H1 (cell line): ENCODE measurements at regions not wholly inside any gene's neighbourhood (a gene's known extent, or its start where the extent isn't known, plus 50 kb on each side); places are given as distances from the start of the nearest gene placed in this dataset.

Experiments
- CTCF ChIA-PET: fragments of 300-600 bp; sonication (Branson Sonifier 250); formaldehyde crosslinking; loops from one replicate; lab custom pipeline; 2021; ENCODE audit not compliant: partially characterized antibody; lab: Charles Lee
- POLR2A ChIA-PET: fragments of 300-600 bp; sonication (Branson Sonifier 250); formaldehyde crosslinking; loops from one replicate; lab custom pipeline; 2021; ENCODE audit warnings: inconsistent platforms; ENCODE audit not compliant: partially characterized antibody; lab: Charles Lee
- DNase-seq, 2 experiments: peaks; one replicate each; pipeline versions ENCODE4 v3.0.0 to v3.0.0-alpha.2; 2010 to 2022; ENCODE audit warnings: low spot score in 2 of 2, low read depth in 1 of 2, mixed read lengths in 1 of 2
- FAIRE-seq: peaks from 2 replicates; lab custom pipeline; 2011; peaks lifted over from hg19 to GRCh38; lab: Jason Lieb, UNC
- H2AFZ ChIP-seq: 2 replicates; pipeline ENCODE4 v1.8.1; 2012; ENCODE audit warnings: low read length, inconsistent platforms
- H2AK5ac ChIP-seq: 2 replicates; pipeline ENCODE4 v1.6.1; 2013; ENCODE audit warnings: low read depth, low read length
- H2BK120ac ChIP-seq: replicated peaks from 2 replicates; pipeline ENCODE3; 2013; ENCODE audit warnings: low read depth, low read length, inconsistent platforms
- H2BK12ac ChIP-seq: 2 replicates; pipeline ENCODE4 v1.6.1; 2013; ENCODE audit warnings: low read depth, low read length
- H2BK15ac ChIP-seq: 2 replicates; pipeline ENCODE4 v1.6.1; 2013; ENCODE audit warnings: low read length
- H2BK20ac ChIP-seq: 2 replicates; pipeline ENCODE4 v1.6.1; 2013; ENCODE audit warnings: low read length
- H2BK5ac ChIP-seq: 2 replicates; pipeline ENCODE4 v1.6.1; 2013; ENCODE audit warnings: low read depth, low read length
- H3K14ac ChIP-seq: 2 replicates; pipeline ENCODE4 v1.6.1; 2013; ENCODE audit warnings: inconsistent platforms; ENCODE audit not compliant: insufficient read length
- H3K18ac ChIP-seq: 2 replicates; pipeline ENCODE4 v1.6.1; 2013; ENCODE audit warnings: low read length; ENCODE audit errors: extremely low read depth
- H3K23ac ChIP-seq: 2 replicates; pipeline ENCODE4 v1.6.1; 2013; ENCODE audit warnings: inconsistent platforms; ENCODE audit not compliant: insufficient read length
- H3K23me2 ChIP-seq: 2 replicates; pipeline ENCODE4 v1.6.1; 2013; ENCODE audit warnings: low read depth, low read length
- H3K27ac ChIP-seq: 2 replicates; pipeline ENCODE4 v1.6.1; 2011; ENCODE audit warnings: low read depth, low read length, inconsistent platforms
- H3K27me3 ChIP-seq, 4 experiments: replicated peaks in 1 of 4; 1 replicate in 1 of 4; 2 replicates in 3 of 4; pipeline versions ENCODE4 v1.6.1 to v1.8.1; 2011 to 2013; ENCODE audit warnings: low read length in 3 of 4, mild to moderate bottlenecking in 3 of 4, inconsistent platforms in 2 of 4, mixed read lengths in 2 of 4, moderate library complexity in 1 of 4; ENCODE audit not compliant: control insufficient read depth in 3 of 4, insufficient read depth in 3 of 4; ENCODE audit errors: extremely low read depth in 1 of 4
- H3K36me3 ChIP-seq, 4 experiments: 2 replicates each; pipeline versions ENCODE4 v1.6.1 to v1.8.1; 2011 to 2013; ENCODE audit warnings: mild to moderate bottlenecking in 4 of 4, low read length in 3 of 4, moderate library complexity in 2 of 4, control low read depth in 1 of 4, inconsistent platforms in 1 of 4; ENCODE audit not compliant: insufficient read depth in 4 of 4, control insufficient read depth in 2 of 4
- H3K4ac ChIP-seq: replicated peaks from 2 replicates; pipeline ENCODE3; 2013; ENCODE audit warnings: low read length, low read depth, mixed read lengths, inconsistent platforms; ENCODE audit not compliant: insufficient read length
- H3K4me1 ChIP-seq, 4 experiments: replicated peaks in 1 of 4; 1 replicate in 1 of 4; 2 replicates in 3 of 4; pipeline versions ENCODE4 v1.6.1 to v1.8.1; 2011 to 2013; ENCODE audit warnings: low read length in 3 of 4, inconsistent platforms in 2 of 4, mixed read lengths in 1 of 4; ENCODE audit not compliant: insufficient read depth in 4 of 4, control insufficient read depth in 3 of 4
- H3K4me2 ChIP-seq, 2 experiments: 2 replicates each; pipeline versions ENCODE4 v1.6.1 to v1.8.1; 2011 to 2013; ENCODE audit warnings: low read depth in 2 of 2, low read length in 2 of 2, control low read depth in 1 of 2, inconsistent platforms in 1 of 2, mild to moderate bottlenecking in 1 of 2; ENCODE audit not compliant: insufficient read depth in 1 of 2
- H3K4me3 ChIP-seq, 4 experiments: fragments of 200-600, 300-600 bp in 1 of 4; sonication (generic), shearing (Covaris generic), sonication (Bioruptor Twin) in 1 of 4; 2 replicates each; pipeline versions ENCODE4 v1.5.1 to v1.8.1; 2011 to 2016; ENCODE audit warnings: low read length in 4 of 4, low read depth in 3 of 4, control low read depth in 2 of 4, inconsistent platforms in 2 of 4, mild to moderate bottlenecking in 2 of 4, mixed read lengths in 1 of 4, moderate library complexity in 1 of 4; ENCODE audit not compliant: insufficient read depth in 2 of 4; ENCODE audit errors: extremely low read depth in 1 of 4
- H3K56ac ChIP-seq: replicated peaks from 2 replicates; pipeline ENCODE3; 2013; ENCODE audit warnings: low read depth, mild to moderate bottlenecking, mixed read lengths, low read length, inconsistent platforms; ENCODE audit not compliant: insufficient read length
- H3K79me1 ChIP-seq: 2 replicates; pipeline ENCODE4 v1.6.1; 2013; ENCODE audit warnings: low read depth, low read length, control low read depth
- H3K79me2 ChIP-seq, 2 experiments: 2 replicates each; pipeline versions ENCODE4 v1.6.1 to v1.8.1; 2012 to 2013; ENCODE audit warnings: low read length in 2 of 2, mild to moderate bottlenecking in 2 of 2, inconsistent platforms in 1 of 2; ENCODE audit not compliant: insufficient read depth in 2 of 2, control insufficient read depth in 1 of 2
- H3K9ac ChIP-seq, 4 experiments: replicated peaks in 1 of 4; 1 replicate in 1 of 4; 2 replicates in 3 of 4; pipeline versions ENCODE4 v1.6.1 to v1.8.1; 2011 to 2013; ENCODE audit warnings: low read depth in 3 of 4, low read length in 3 of 4, control low read depth in 2 of 4, mild to moderate bottlenecking in 2 of 4, moderate library complexity in 2 of 4, inconsistent platforms in 1 of 4; ENCODE audit errors: extremely low read depth in 1 of 4
- H3K9me3 ChIP-seq, 2 experiments: 2 replicates each; pipeline versions ENCODE4 v1.6.1 to v1.8.1; 2012 to 2013; ENCODE audit warnings: mild to moderate bottlenecking in 2 of 2, moderate library complexity in 2 of 2, control low read depth in 1 of 2, inconsistent platforms in 1 of 2, low read depth in 1 of 2, low read length in 1 of 2, mixed read lengths in 1 of 2; ENCODE audit not compliant: insufficient read depth in 2 of 2
- H4K20me1 ChIP-seq, 2 experiments: replicated peaks in 1 of 2; 2 replicates each; pipeline versions ENCODE3 to v1.8.1; 2011 to 2013; ENCODE audit warnings: inconsistent platforms in 2 of 2, low read length in 2 of 2, mild to moderate bottlenecking in 1 of 2; ENCODE audit not compliant: insufficient read depth in 2 of 2, control insufficient read depth in 1 of 2
- H4K5ac ChIP-seq: 2 replicates; pipeline ENCODE4 v1.6.1; 2013; ENCODE audit warnings: low read length, low read depth, mixed read lengths, inconsistent platforms; ENCODE audit not compliant: insufficient read length
- H4K8ac ChIP-seq: 2 replicates; pipeline ENCODE4 v1.8.0; 2013; ENCODE audit warnings: mild to moderate bottlenecking, moderate library complexity, low read length, inconsistent platforms; ENCODE audit not compliant: insufficient read depth; ENCODE audit errors: extremely low read depth
- H4K91ac ChIP-seq: replicated peaks from 2 replicates; pipeline ENCODE3; 2013; ENCODE audit warnings: low read length, mixed read lengths, inconsistent platforms; ENCODE audit not compliant: insufficient read length
- CHD1 ChIP-seq: IDR thresholded peaks from 2 replicates; pipeline ENCODE4 v1.6.1; 2012; ENCODE audit warnings: low read depth, low read length, improper control_type of control experiment
- CTBP2 ChIP-seq: IDR thresholded peaks from 2 replicates; pipeline ENCODE4 v1.7.0; 2011; ENCODE audit warnings: borderline replicate concordance, mild to moderate bottlenecking, moderate library complexity, mixed read lengths, low read length; ENCODE audit not compliant: insufficient read depth, insufficient read length
- E2F6 ChIP-seq: IDR thresholded peaks from 2 replicates; pipeline ENCODE4 v1.6.1; 2012; ENCODE audit warnings: inconsistent platforms
- EGR1 ChIP-seq: IDR thresholded peaks from 2 replicates; pipeline ENCODE4 v1.6.1; 2011; ENCODE audit warnings: low read depth, low read length, borderline replicate concordance
- EP300 ChIP-seq, 2 experiments: IDR thresholded peaks; 1 replicate in 1 of 2; 2 replicates in 1 of 2; pipeline ENCODE4 v1.6.1; 2011 to 2012; ENCODE audit warnings: low read depth in 2 of 2, low read length in 2 of 2, mild to moderate bottlenecking in 2 of 2, borderline replicate concordance in 1 of 2, inconsistent platforms in 1 of 2, moderate library complexity in 1 of 2
- GABPA ChIP-seq: IDR thresholded peaks from 2 replicates; pipeline ENCODE4 v1.6.1; 2011; ENCODE audit warnings: mild to moderate bottlenecking, low read length, moderate library complexity, borderline replicate concordance; ENCODE audit not compliant: insufficient read depth
- HDAC6 ChIP-seq: IDR thresholded peaks from one replicate; pipeline ENCODE4 v1.7.1; 2012; ENCODE audit warnings: low read depth, mild to moderate bottlenecking, inconsistent platforms, low read length, moderate library complexity
- SAP30 ChIP-seq: fragments of 300-600 bp; sonication (generic); IDR thresholded peaks from 2 replicates; pipeline ENCODE4 v1.7.1; 2012; ENCODE audit warnings: low read length, moderate library complexity, mild to moderate bottlenecking, inconsistent platforms; ENCODE audit not compliant: insufficient read depth, insufficient replicate concordance
- SP1 ChIP-seq: IDR thresholded peaks from 2 replicates; pipeline ENCODE4 v1.6.1; 2011; ENCODE audit warnings: low read depth, low read length
- WGBS, 2 experiments: shearing (Covaris generic) in 1 of 2; methylation state at CpG; one replicate each; pipeline versions ENCODE4 v1.1.6 to v1.1.7; 2013 to 2015; ENCODE audit warnings: low lambda C conversion rate in 2 of 2, mixed read lengths in 2 of 2, inconsistent platforms in 1 of 2, low coverage in 1 of 2, missing lambda C conversion rate in 1 of 2; ENCODE audit not compliant: insufficient replicate concordance in 2 of 2, insufficient coverage in 1 of 2, insufficient read length in 1 of 2; ENCODE audit errors: extremely low coverage in 1 of 2, missing lambda C conversion rate in 1 of 2; 5-methylcytosine and 5-hydroxymethylcytosine counted together

- no peaks in the 10 kb centered on the region for H3K27me3 ChIP-seq
- ChIA-PET POLR2A (no interaction called here), CTCF (no interaction called here)
- no peak overlapping the region for H3K4ac ChIP-seq
- H2BK5ac ChIP-seq = no peak overlapping the region
- no peak for TF ChIP-seq E2F6
- no peak for TF ChIP-seq SAP30
- no peak for TF ChIP-seq CTBP2
- TF ChIP-seq EGR1 = no peak
- TF ChIP-seq SP1 = no peak
- no peak for TF ChIP-seq GABPA
- TF ChIP-seq EP300 (IDR thresholded peaks at IDR 0.05; ENCODE audit: borderline replicate concordance in 1 of 2, low read depth in 2 of 2, low read length in 2 of 2) = no peak
- TF ChIP-seq HDAC6 = no peak
- no peak for TF ChIP-seq CHD1
- no peaks in the 10 kb centered on the region for H3K36me3 ChIP-seq
- H4K5ac ChIP-seq = no peak overlapping the region
- H3K79me1 ChIP-seq = no peaks in the 10 kb centered on the region
- H3K4me1 ChIP-seq = no peaks in the 10 kb centered on the region
- H4K8ac ChIP-seq = no peak overlapping the region
- no peak overlapping the region for H2AK5ac ChIP-seq
- no peaks in the 10 kb centered on the region for H3K79me2 ChIP-seq
- no peak overlapping the region for H3K23ac ChIP-seq
- H3K18ac ChIP-seq = no peak overlapping the region
- FAIRE-seq = no peak
- H3K27ac ChIP-seq = no peak overlapping the region
- H2BK15ac ChIP-seq = no peak overlapping the region
- H3K23me2 ChIP-seq = no peaks in the 10 kb centered on the region
- DNase-seq = no peak
- H3K4me3 ChIP-seq = no peak overlapping the region
- H2BK20ac ChIP-seq = no peak overlapping the region; the same call in 1 of the 2 replicates
- no peak overlapping the region for H2BK12ac ChIP-seq
- H4K91ac ChIP-seq = no peak overlapping the region
- no peak overlapping the region for H3K14ac ChIP-seq
- H2BK120ac ChIP-seq = no peak overlapping the region
- WGBS, 2 experiments = 72% methylated on average over 4 of the region's 4 CpGs; no CpG with 5 or more reads in 1 of the 2 experiments
- no peak overlapping the region for H3K9ac ChIP-seq
- no peak overlapping the region for H2AFZ ChIP-seq
- no peak overlapping the region for H3K56ac ChIP-seq
- no peak overlapping the region for H3K4me2 ChIP-seq
- no peaks in the 10 kb centered on the region for H4K20me1 ChIP-seq
- no peaks in the 10 kb centered on the region for H3K9me3 ChIP-seq
These were observed 636.1 kb downstream of the ACTL7B start for GRCh38 chr9:108219664-108220063.
